Liver (tissue), 8 donors: ENCODE measurements at regions not wholly inside any gene's neighbourhood (a gene's known extent, or its start where the extent isn't known, plus 50 kb on each side); places are given as distances from the start of the nearest gene placed in this dataset.

Source experiments
- DNase-seq: peaks from one replicate; pipeline ENCODE4 v3.0.0-alpha.2; 2017; ENCODE audit warnings: low spot score
- H3K27ac ChIP-seq, 2 donors: one replicate each; pipeline ENCODE4 v1.7.0; 2013; ENCODE audit warnings: inconsistent platforms in 2 of 2, low read length in 2 of 2, control low read depth in 1 of 2, low read depth in 1 of 2, mild to moderate bottlenecking in 1 of 2
- H3K27me3 ChIP-seq, 4 donors: one replicate each; pipeline versions ENCODE4 v1.6.1 to v1.7.0; 2013; ENCODE audit warnings: low read length in 3 of 4, inconsistent platforms in 1 of 4, mild to moderate bottlenecking in 1 of 4, moderate library complexity in 1 of 4; ENCODE audit not compliant: control insufficient read depth in 4 of 4, insufficient read depth in 4 of 4
- H3K36me3 ChIP-seq, 4 donors: one replicate each; pipeline versions ENCODE4 v1.6.1 to v1.7.0; 2013; ENCODE audit warnings: low read length in 3 of 4, mild to moderate bottlenecking in 3 of 4, low read depth in 1 of 4, moderate library complexity in 1 of 4; ENCODE audit not compliant: control insufficient read depth in 4 of 4, insufficient read depth in 3 of 4
- H3K4me1 ChIP-seq, 4 donors: one replicate each; pipeline versions ENCODE4 v1.6.1 to v1.7.0; 2013; ENCODE audit warnings: low read length in 3 of 4, mild to moderate bottlenecking in 3 of 4, moderate library complexity in 1 of 4; ENCODE audit not compliant: control insufficient read depth in 4 of 4, insufficient read depth in 4 of 4
- H3K4me3 ChIP-seq, 3 donors: one replicate each; pipeline versions ENCODE4 v1.6.1 to v1.7.0; 2013; ENCODE audit warnings: low read length in 3 of 3, control low read depth in 1 of 3, low read depth in 1 of 3, mild to moderate bottlenecking in 1 of 3
- H3K9ac ChIP-seq, 2 donors: one replicate each; pipeline ENCODE4 v1.7.0; 2013; ENCODE audit warnings: low read length in 2 of 2, mild to moderate bottlenecking in 2 of 2, moderate library complexity in 2 of 2, control low read depth in 1 of 2, low read depth in 1 of 2
- H3K9me3 ChIP-seq, 4 donors: one replicate each; pipeline versions ENCODE4 v1.6.1 to v1.7.0; 2013; ENCODE audit warnings: low read length in 3 of 4; ENCODE audit not compliant: control insufficient read depth in 4 of 4
- ATF3 ChIP-seq: IDR thresholded peaks from 2 replicates; pipeline ENCODE4 v1.6.1; 2016; ENCODE audit warnings: antibody characterized with exemption
- FOXA1 ChIP-seq: IDR thresholded peaks from 2 replicates; pipeline ENCODE4 v1.6.1; 2016; ENCODE audit warnings: antibody characterized with exemption
- FOXA2 ChIP-seq: IDR thresholded peaks from 2 replicates; pipeline ENCODE4 v1.6.1; 2016; ENCODE audit warnings: antibody characterized with exemption
- GABPA ChIP-seq, 2 donors: IDR thresholded peaks in 1 of 2; conservative IDR thresholded peaks in 1 of 2; 2 replicates each; pipeline ENCODE4 v1.6.1; 2016; ENCODE audit warnings: antibody characterized with exemption in 2 of 2, mild to moderate bottlenecking in 1 of 2, moderate library complexity in 1 of 2
- HNF4A ChIP-seq, 2 donors: conservative IDR thresholded peaks; 2 replicates each; pipeline ENCODE4 v1.6.1; 2016; ENCODE audit warnings: antibody characterized with exemption in 2 of 2, mild to moderate bottlenecking in 2 of 2
- HNF4G ChIP-seq: IDR thresholded peaks from 2 replicates; pipeline ENCODE4 v1.6.1; 2016; ENCODE audit warnings: antibody characterized with exemption
- JUND ChIP-seq, 2 donors: IDR thresholded peaks; 2 replicates each; pipeline ENCODE4 v1.6.1; 2016; ENCODE audit warnings: antibody characterized with exemption in 2 of 2
- NR2F2 ChIP-seq: IDR thresholded peaks from 2 replicates; pipeline ENCODE4 v1.6.1; 2016; ENCODE audit warnings: antibody characterized with exemption
- RAD21 ChIP-seq, 2 donors: IDR thresholded peaks; 2 replicates each; pipeline ENCODE4 v1.6.1; 2016; ENCODE audit warnings: antibody characterized with exemption in 2 of 2, mild to moderate bottlenecking in 2 of 2
- REST ChIP-seq: IDR thresholded peaks from 2 replicates; pipeline ENCODE4 v1.6.1; 2016; ENCODE audit warnings: antibody characterized with exemption, mild to moderate bottlenecking
- SP1 ChIP-seq: IDR thresholded peaks from 2 replicates; pipeline ENCODE4 v1.6.1; 2018; ENCODE audit warnings: antibody characterized with exemption, mild to moderate bottlenecking
- TAF1 ChIP-seq: conservative IDR thresholded peaks from 2 replicates; pipeline ENCODE4 v1.6.1; 2016; ENCODE audit warnings: antibody characterized with exemption, mild to moderate bottlenecking
- YY1 ChIP-seq: IDR thresholded peaks from 2 replicates; pipeline ENCODE4 v1.6.1; 2016; ENCODE audit warnings: antibody characterized with exemption, mild to moderate bottlenecking
- ZBTB33 ChIP-seq: IDR thresholded peaks from 2 replicates; pipeline ENCODE4 v1.6.1; 2016; ENCODE audit warnings: antibody characterized with exemption
- WGBS: extraction: QIAGEN DNeasy Blood & Tissue Kit; methylation state at CpG from one replicate; pipeline ENCODE4 v1.1.7; 2013; 5-methylcytosine and 5-hydroxymethylcytosine counted together
- TF ChIP-seq, protein P1 (sequence below): fragments of 150-350 bp; IDR thresholded peaks from 2 replicates; pipeline ENCODE4 v1.5.1; 2017; ENCODE audit warnings: improper control_type of control experiment, low read depth, low read length; ENCODE audit not compliant: missing input control
- donor health status: healthy.
- donor health status: healthy.
- donor health status: healthy.
- donor health status: healthy.
- donor health status: healthy.

- TF ChIP-seq REST (no peak), ATF3 (no peak), RAD21 (IDR thresholded peaks at IDR 0.05) (no peak), ZBTB33 (no peak), TAF1 (no peak), SP1 (no peak), HNF4A (conservative IDR thresholded peaks at IDR 0.05) (no peak), YY1 (no peak), FOXA2 (no peak), JUND (IDR thresholded peaks at IDR 0.05) (no peak), HNF4G (no peak), FOXA1 (no peak)
- H3K27ac ChIP-seq: no peak overlapping the region
- DNase-seq: no peak
- no peaks in the 10 kb centered on the region for H3K9me3 ChIP-seq
- H3K4me1 ChIP-seq: no peaks in the 10 kb centered on the region
- no peak overlapping the region for H3K9ac ChIP-seq
- H3K4me3 ChIP-seq: no peak overlapping the region
- no peaks in the 10 kb centered on the region for H3K27me3 ChIP-seq
- WGBS: 81% methylated on average over 26 of the region's 26 CpGs
- no peaks in the 10 kb centered on the region for H3K36me3 ChIP-seq
These were observed 207.0 kb upstream of the SALL3 start for GRCh38 chr18:78772360-78773302.

- H3K4me3 ChIP-seq: no peak overlapping the region
- H3K36me3 ChIP-seq: no peaks in the 10 kb centered on the region
- WGBS: 78% methylated on average over 7 of the region's 7 CpGs
- no peak overlapping the region for H3K27ac ChIP-seq
- no peak for DNase-seq
- H3K9ac ChIP-seq: no peak overlapping the region
- no peaks in the 10 kb centered on the region for H3K4me1 ChIP-seq
- no peaks in the 10 kb centered on the region for H3K27me3 ChIP-seq
- no peaks in the 10 kb centered on the region for H3K9me3 ChIP-seq
- TF ChIP-seq FOXA2: no peak
- no peak for TF ChIP-seq GABPA (IDR thresholded peaks at IDR 0.05 in 1 of 2, conservative IDR thresholded peaks at IDR 0.05 in 1 of 2)
- TF ChIP-seq, protein P1, sequence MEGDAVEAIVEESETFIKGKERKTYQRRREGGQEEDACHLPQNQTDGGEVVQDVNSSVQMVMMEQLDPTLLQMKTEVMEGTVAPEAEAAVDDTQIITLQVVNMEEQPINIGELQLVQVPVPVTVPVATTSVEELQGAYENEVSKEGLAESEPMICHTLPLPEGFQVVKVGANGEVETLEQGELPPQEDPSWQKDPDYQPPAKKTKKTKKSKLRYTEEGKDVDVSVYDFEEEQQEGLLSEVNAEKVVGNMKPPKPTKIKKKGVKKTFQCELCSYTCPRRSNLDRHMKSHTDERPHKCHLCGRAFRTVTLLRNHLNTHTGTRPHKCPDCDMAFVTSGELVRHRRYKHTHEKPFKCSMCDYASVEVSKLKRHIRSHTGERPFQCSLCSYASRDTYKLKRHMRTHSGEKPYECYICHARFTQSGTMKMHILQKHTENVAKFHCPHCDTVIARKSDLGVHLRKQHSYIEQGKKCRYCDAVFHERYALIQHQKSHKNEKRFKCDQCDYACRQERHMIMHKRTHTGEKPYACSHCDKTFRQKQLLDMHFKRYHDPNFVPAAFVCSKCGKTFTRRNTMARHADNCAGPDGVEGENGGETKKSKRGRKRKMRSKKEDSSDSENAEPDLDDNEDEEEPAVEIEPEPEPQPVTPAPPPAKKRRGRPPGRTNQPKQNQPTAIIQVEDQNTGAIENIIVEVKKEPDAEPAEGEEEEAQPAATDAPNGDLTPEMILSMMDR: no peak
- TF ChIP-seq NR2F2: no peak
- TF ChIP-seq SP1: no peak
- TF ChIP-seq TAF1: no peak
- no peak for TF ChIP-seq FOXA1
These were observed 206.3 kb upstream of the SALL3 start for GRCh38 chr18:78773303-78773755.
